ENCODE measurements at regions not wholly inside any gene's neighbourhood (a gene's known extent, or its start where the extent isn't known, plus 50 kb on each side); places are given as distances from the start of the nearest gene placed in this dataset.

DNA sequence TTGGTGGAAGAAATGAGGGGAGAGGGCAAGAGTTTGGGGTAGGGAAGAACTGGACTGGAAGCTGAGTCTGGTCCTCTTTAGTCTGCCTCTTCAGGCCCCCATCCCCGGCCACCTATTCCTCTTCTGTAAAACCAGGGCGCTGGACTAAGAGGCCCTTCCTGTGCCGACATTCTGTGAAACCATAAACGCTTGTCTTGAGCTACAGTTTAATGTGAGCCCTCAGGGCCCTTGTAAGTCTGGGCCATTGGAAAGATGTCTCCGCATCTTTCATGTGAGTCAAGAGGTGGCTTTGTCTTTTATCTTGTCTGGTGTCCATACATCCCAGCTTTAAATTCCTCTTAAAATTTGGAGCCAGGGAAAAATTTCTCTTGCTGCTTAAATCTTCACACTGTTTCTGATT is 90.6 kb downstream of the PLCE1 start:
- Histone ChIP-seq H3K27ac (no peak overlapping the region), H3K36me3 (no peaks in the 10 kb centered on the region), H3K9me3 (no peaks in the 10 kb centered on the region), H3K4me3 (no peak overlapping the region), H3K27me3 (no peaks in the 10 kb centered on the region), H3K4me1 (peaks cover 0 to 9% (median 6%) of the 10 kb centered on the region in 4 donors)
- ATAC-seq (ENCODE audit: low FRiP score in 2 of 2), result no peak
- TF ChIP-seq CTCF (IDR thresholded peaks at IDR 0.05), result no peak
- no peak for TF ChIP-seq POLR2AphosphoS5 (IDR thresholded peaks at IDR 0.05)
- TF ChIP-seq POLR2A (IDR thresholded peaks at IDR 0.05), result no peak
- no peak for TF ChIP-seq EP300 (IDR thresholded peaks at IDR 0.05)
- no peak for DNase-seq
- WGBS, 2 donors, result 88 to 95% methylated on average over 5 of the region's 5 CpGs

GRCh38 chr10:94085288-94085687 is 91.6 kb downstream of the PLCE1 start:
- ATAC-seq (ENCODE audit: low FRiP score in 2 of 2) (no peak), DNase-seq (no peak)
- H3K27ac ChIP-seq, result no peak overlapping the region
- peaks cover 0 to 9% (median 7%) of the 10 kb centered on the region in 4 donors for H3K4me1 ChIP-seq
- H3K27me3 ChIP-seq, result no peaks in the 10 kb centered on the region
- H3K4me3 ChIP-seq, result no peak overlapping the region
- no peaks in the 10 kb centered on the region for H3K9me3 ChIP-seq
- 72 to 80% methylated on average over 3 to 4 of the region's 4 CpGs for WGBS, 2 donors
- H3K36me3 ChIP-seq, result no peaks in the 10 kb centered on the region
- no peak for TF ChIP-seq CTCF (IDR thresholded peaks at IDR 0.05)
- TF ChIP-seq POLR2AphosphoS5 (IDR thresholded peaks at IDR 0.05), result no peak
- TF ChIP-seq EP300 (IDR thresholded peaks at IDR 0.05), result no peak
- no peak for TF ChIP-seq POLR2A (IDR thresholded peaks at IDR 0.05)

DNA sequence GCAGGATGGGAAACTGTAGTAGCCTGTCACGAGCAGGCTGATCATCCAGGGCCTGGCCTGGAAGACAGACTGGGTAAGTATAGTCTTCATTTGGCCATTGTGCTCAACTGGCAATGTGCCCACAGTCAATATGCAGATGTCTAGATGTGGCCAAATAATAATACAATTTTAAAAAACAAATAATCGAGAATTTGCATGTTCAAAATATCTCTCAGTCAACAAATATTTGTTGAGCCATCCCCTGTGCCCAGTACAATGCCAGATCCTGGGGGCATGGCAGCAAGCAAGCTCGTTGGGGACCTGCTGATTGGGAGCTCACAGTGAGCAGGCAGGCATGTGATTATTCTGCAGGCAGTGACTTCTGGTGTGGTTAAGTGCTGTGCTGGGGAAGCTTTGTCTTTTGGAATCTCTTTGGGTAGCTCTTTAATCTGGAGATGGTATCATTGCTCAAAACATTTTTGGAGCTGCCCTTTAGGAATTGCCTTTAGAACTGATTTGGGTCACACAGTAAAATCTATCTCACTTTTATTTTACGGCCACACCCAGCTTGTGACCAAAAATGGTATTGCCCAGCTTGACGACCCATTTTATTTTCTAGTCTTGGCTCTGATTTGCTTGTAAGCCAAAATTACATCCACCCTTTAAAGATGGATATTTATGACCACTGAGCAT is 92.2 kb downstream of the PLCE1 start:
- Histone ChIP-seq H3K27ac (no peak overlapping the region), H3K4me1 (peaks cover 0 to 9% (median 7%) of the 10 kb centered on the region in 4 donors), H3K4me3 (no peak overlapping the region), H3K9me3 (no peaks in the 10 kb centered on the region), H3K36me3 (no peaks in the 10 kb centered on the region), H3K27me3 (no peaks in the 10 kb centered on the region)
- 74 to 75% methylated on average over 5 of the region's 5 CpGs for WGBS, 2 donors
- ATAC-seq (ENCODE audit: low FRiP score in 2 of 2) (no peak), DNase-seq (no peak)
- TF ChIP-seq CTCF (IDR thresholded peaks at IDR 0.05) (no peak), POLR2A (IDR thresholded peaks at IDR 0.05) (no peak), EP300 (IDR thresholded peaks at IDR 0.05) (no peak), POLR2AphosphoS5 (IDR thresholded peaks at IDR 0.05) (no peak)

DNA sequence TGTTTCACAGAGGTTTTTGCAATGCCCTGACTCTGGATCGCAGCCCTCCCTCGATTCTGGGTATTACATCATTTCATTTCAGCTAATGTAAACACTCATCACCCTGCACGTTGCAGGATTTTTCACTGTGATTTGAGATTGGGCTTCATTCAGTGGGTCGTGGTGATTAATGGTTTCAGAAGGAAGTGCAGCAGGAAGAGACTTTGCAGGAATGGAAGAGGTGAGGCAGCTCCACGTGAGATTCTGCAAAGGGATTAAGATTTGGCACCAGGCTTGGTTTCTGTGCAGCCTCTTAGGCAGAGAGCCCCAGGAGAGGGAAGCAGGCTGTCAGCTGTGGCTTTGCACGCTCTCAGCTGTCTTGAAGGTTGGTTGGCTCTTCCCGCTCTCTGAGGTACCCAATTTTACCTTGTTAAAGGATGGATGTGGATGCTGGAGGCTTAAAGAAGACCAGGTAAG is 95.2 kb downstream of the PLCE1 start:
- ATAC-seq (ENCODE audit: low FRiP score in 2 of 2), result peak; percentile 40 to 42
- TF ChIP-seq POLR2A (IDR thresholded peaks at IDR 0.05) (no peak), EP300 (IDR thresholded peaks at IDR 0.05) (no peak), POLR2AphosphoS5 (IDR thresholded peaks at IDR 0.05) (no peak), CTCF (IDR thresholded peaks at IDR 0.05) (no peak)
- Histone ChIP-seq H3K27me3 (no peaks in the 10 kb centered on the region), H3K4me1 (peaks cover 0 to 11% (median 9%) of the 10 kb centered on the region in 4 donors), H3K9me3 (no peaks in the 10 kb centered on the region), H3K27ac (no peak overlapping the region), H3K36me3 (no peaks in the 10 kb centered on the region), H3K4me3 (peak overlapping the region in 3 of 4 donors; percentile 1 to 27 (median 6))
- 7 to 21% methylated on average over 7 of the region's 7 CpGs for WGBS, 2 donors
- no peak for DNase-seq

DNA sequence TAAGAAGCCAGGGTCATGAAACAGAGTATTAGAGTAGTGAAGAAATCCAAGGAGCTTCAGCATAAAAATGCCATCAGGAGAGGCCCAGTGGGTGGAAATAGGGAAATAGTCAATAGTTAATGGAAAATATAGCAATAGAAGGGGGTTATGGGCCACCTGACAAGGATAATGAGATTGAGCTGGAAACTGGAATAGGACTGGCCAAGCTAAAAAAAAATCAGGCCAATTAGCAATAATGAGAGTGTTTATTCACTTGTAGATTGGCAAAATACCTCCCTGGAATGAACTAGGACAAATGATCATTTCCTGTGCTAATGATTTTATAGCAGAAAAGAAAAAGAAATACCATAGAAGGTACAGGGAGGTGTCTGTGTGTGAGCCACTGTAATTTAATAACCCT is 97.9 kb downstream of the PLCE1 start:
- TF ChIP-seq EP300 (IDR thresholded peaks at IDR 0.05) (no peak), POLR2AphosphoS5 (IDR thresholded peaks at IDR 0.05) (no peak), POLR2A (IDR thresholded peaks at IDR 0.05) (no peak), CTCF (IDR thresholded peaks at IDR 0.05) (no peak)
- ATAC-seq (ENCODE audit: low FRiP score in 2 of 2) (no peak), DNase-seq (no peak)
- H3K27me3 ChIP-seq, result no peaks in the 10 kb centered on the region
- H3K36me3 ChIP-seq, result no peaks in the 10 kb centered on the region
- no peak overlapping the region for H3K27ac ChIP-seq
- H3K4me3 ChIP-seq, result no peak overlapping the region
- H3K9me3 ChIP-seq, result no peaks in the 10 kb centered on the region
- peaks cover 0 to 11% (median 9%) of the 10 kb centered on the region in 4 donors for H3K4me1 ChIP-seq
